K562 (cell line): ENCODE measurements at regions not wholly inside any gene's neighbourhood (a gene's known extent, or its start where the extent isn't known, plus 50 kb on each side); places are given as distances from the start of the nearest gene placed in this dataset.

Experiments used
- ATAC-seq: fragments of 200-7000 bp; cut with Tn5 transposase; 3 replicates; pipeline ENCODE4 v1.9.1; 2020; ENCODE audit warnings: moderate library complexity
- BruUV-seq: library from RNA; stranded (reverse); fragments of 400-500 nt; replicated peaks from 2 replicates; lab custom pipeline; 2021; lab: Mats Ljungman, UMichigan
- CTCF ChIA-PET: fragments of 300-600 bp; formaldehyde crosslinking; extraction: SDS; loops from one replicate; lab custom pipeline; 2021; ENCODE audit warnings: low intra/inter-chr PET ratio; lab: Yijun Ruan, JAX
- POLR2A ChIA-PET: fragments of 300-600, 350-650 bp; sonication (Branson Sonifier 250); formaldehyde crosslinking; extraction: SDS; loops from one replicate; lab custom pipeline; 2021; ENCODE audit warnings: antibody characterized with exemption, inconsistent platforms; lab: Yijun Ruan, JAX
- DNase-seq, 4 experiments: peaks; one replicate each; pipeline versions ENCODE4 v3.0.0 to v3.0.0-alpha.2; 2011 to 2018; ENCODE audit warnings: low spot score in 3 of 4, mixed read lengths in 3 of 4; ENCODE audit errors: extremely low read depth in 1 of 4
- FAIRE-seq: peaks from 2 replicates; lab custom pipeline; 2011; peaks lifted over from hg19 to GRCh38; lab: Jason Lieb, UNC
- H2AFZ ChIP-seq: 2 replicates; pipeline ENCODE4 v1.6.0; 2011; ENCODE audit warnings: low read depth, low read length, control low read depth, inconsistent platforms
- H3K27ac ChIP-seq: fragments of 200-600 bp; 3 replicates; pipeline ENCODE4 v1.8.0; 2011; ENCODE audit warnings: low read depth, mild to moderate bottlenecking, control low read depth, inconsistent platforms, low read length, moderate library complexity, mixed read lengths; ENCODE audit errors: extremely low read depth
- H3K27me3 ChIP-seq, 2 experiments: fragments of 300-600 bp in 1 of 2; 2 replicates in 1 of 2; 3 replicates in 1 of 2; pipeline versions ENCODE4 v1.6.0 to v1.8.0; 2011; ENCODE audit warnings: inconsistent platforms in 2 of 2, low read length in 2 of 2, mild to moderate bottlenecking in 1 of 2, mixed read lengths in 1 of 2, moderate library complexity in 1 of 2; ENCODE audit not compliant: control insufficient read depth in 2 of 2, insufficient read depth in 2 of 2
- H3K36me3 ChIP-seq: fragments of 300-600 bp; 3 replicates; pipeline ENCODE4 v1.8.0; 2011; ENCODE audit warnings: mild to moderate bottlenecking, low read length, inconsistent platforms; ENCODE audit not compliant: control insufficient read depth, insufficient read depth
- H3K4me1 ChIP-seq, 2 experiments: fragments of 200-600 bp in 1 of 2; replicated peaks in 1 of 2; 2 replicates in 1 of 2; 3 replicates in 1 of 2; pipeline versions ENCODE4 v1.5.1 to v1.8.0; 2011; ENCODE audit warnings: inconsistent platforms in 2 of 2, low read length in 2 of 2, mild to moderate bottlenecking in 1 of 2, mixed read lengths in 1 of 2, moderate library complexity in 1 of 2; ENCODE audit not compliant: control insufficient read depth in 2 of 2, insufficient read depth in 2 of 2
- H3K4me2 ChIP-seq: 2 replicates; pipeline ENCODE4 v1.6.1; 2011; ENCODE audit warnings: low read length, control low read depth, inconsistent platforms, mixed read lengths; ENCODE audit not compliant: insufficient read depth
- H3K4me3 ChIP-seq: fragments of 200-600 bp; sonication (generic), shearing (Covaris generic); 2 replicates; pipeline ENCODE4 v1.5.1; 2016; ENCODE audit warnings: control low read depth, inconsistent platforms
- H3K79me2 ChIP-seq: fragments of 200-600 bp; 3 replicates; pipeline ENCODE4 v1.8.0; 2011; ENCODE audit warnings: low read length, inconsistent platforms; ENCODE audit not compliant: control insufficient read depth, insufficient read depth
- H3K9ac ChIP-seq, 2 experiments: 2 replicates each; pipeline versions ENCODE4 v1.6.0 to v1.6.1; 2011; ENCODE audit warnings: low read depth in 2 of 2, low read length in 2 of 2, control low read depth in 1 of 2, inconsistent platforms in 1 of 2, mild to moderate bottlenecking in 1 of 2, mixed read lengths in 1 of 2; ENCODE audit not compliant: insufficient read depth in 1 of 2
- H3K9me1 ChIP-seq: one replicate; pipeline ENCODE4 v1.6.0; 2011; ENCODE audit warnings: inconsistent platforms, mild to moderate bottlenecking, low read length, moderate library complexity; ENCODE audit not compliant: control insufficient read depth, insufficient read depth
- H3K9me3 ChIP-seq: replicated peaks from 2 replicates; pipeline ENCODE4 v1.5.1; 2011; ENCODE audit warnings: low read depth, low read length, inconsistent platforms; ENCODE audit not compliant: control insufficient read depth, insufficient read depth
- H4K20me1 ChIP-seq: replicated peaks from 2 replicates; pipeline ENCODE4 v1.6.1; 2011; ENCODE audit warnings: low read length, inconsistent platforms, mixed read lengths; ENCODE audit not compliant: control insufficient read depth, insufficient read depth
- ELK3 ChIP-seq: fragments of 450-650 bp; formaldehyde crosslinking; IDR thresholded peaks from 2 replicates; pipeline ENCODE4 v1.4.0; 2020; ENCODE audit warnings: mild to moderate bottlenecking
- FOXM1 ChIP-seq, 2 experiments: fragments of 450-650 bp in 1 of 2; sonication (generic) in 1 of 2; formaldehyde crosslinking in 1 of 2; IDR thresholded peaks; 2 replicates each; pipeline versions ENCODE4 v1.6.1 to v1.9.0; 2017 to 2022; ENCODE audit warnings: low read depth in 2 of 2, mild to moderate bottlenecking in 2 of 2, missing genetic modification reagents in 1 of 2, moderate library complexity in 1 of 2
- GATAD2B ChIP-seq: fragments of 450-650 bp; IDR thresholded peaks from 2 replicates; pipeline ENCODE4 v1.6.1; 2017; ENCODE audit warnings: mild to moderate bottlenecking, borderline replicate concordance
- HLTF ChIP-seq: fragments of 450-650 bp; IDR thresholded peaks from 2 replicates; pipeline ENCODE4 v1.6.1; 2016
- JUND ChIP-seq, 2 experiments: IDR thresholded peaks; 2 replicates in 1 of 2; 3 replicates in 1 of 2; pipeline ENCODE4 v1.6.1; 2011; ENCODE audit warnings: borderline replicate concordance in 2 of 2, low read depth in 2 of 2, low read length in 2 of 2, improper control_type of control experiment in 1 of 2, missing biosample characterization in 1 of 2, missing genetic modification characterization in 1 of 2, missing genetic modification reagents in 1 of 2
- MAFF ChIP-seq: IDR thresholded peaks from 2 replicates; pipeline ENCODE4 v1.6.1; 2012; ENCODE audit warnings: low read length, improper control_type of control experiment
- MCM3 ChIP-seq: fragments of 450-650 bp; IDR thresholded peaks from 2 replicates; pipeline ENCODE4 v1.6.1; 2016
- MLX ChIP-seq, 2 experiments: fragments of 450-650 bp in 1 of 2; sonication (generic) in 1 of 2; formaldehyde crosslinking; conservative IDR thresholded peaks; 2 replicates each; pipeline versions ENCODE4 v1.4.0 to v1.8.1; 2020 to 2022; ENCODE audit warnings: mild to moderate bottlenecking in 1 of 2, missing genetic modification reagents in 1 of 2
- MTF1 ChIP-seq: fragments of 250-450 bp; sonication (Bioruptor Pico); IDR thresholded peaks from 2 replicates; pipeline ENCODE4 v1.9.0; 2021; ENCODE audit warnings: moderate library complexity, mild to moderate bottlenecking, inconsistent platforms, borderline replicate concordance
- SAP30 ChIP-seq: fragments of 200-600 bp; sonication (generic); IDR thresholded peaks from 2 replicates; pipeline ENCODE4 v1.6.1; 2012; ENCODE audit warnings: borderline replicate concordance, low read depth, mild to moderate bottlenecking, moderate library complexity, low read length, control low read depth, inconsistent platforms; ENCODE audit not compliant: insufficient read depth, poor library complexity, severe bottlenecking
- SRSF1 ChIP-seq: fragments of 200-400 bp; formaldehyde crosslinking; IDR thresholded peaks from 2 replicates; pipeline ENCODE4 v1.6.1; 2017; ENCODE audit warnings: mild to moderate bottlenecking, low read depth, low read length, moderate library complexity
- THRB ChIP-seq: fragments of 450-650 bp; formaldehyde crosslinking; conservative IDR thresholded peaks from 2 replicates; pipeline ENCODE4 v1.4.0; 2022; ENCODE audit warnings: mild to moderate bottlenecking, missing genetic modification characterization
- ZFP30 ChIP-seq: fragments of 250-450 bp; sonication (Bioruptor Pico); IDR thresholded peaks from 2 replicates; pipeline ENCODE4 v1.8.0; 2022; ENCODE audit warnings: moderate library complexity, mild to moderate bottlenecking, inconsistent platforms, borderline replicate concordance
- ZNF282 ChIP-seq: sonication (generic); formaldehyde crosslinking; IDR thresholded peaks from 2 replicates; pipeline ENCODE4 v1.8.1; 2023; ENCODE audit warnings: missing genetic modification reagents
- ZNF316 ChIP-seq: fragments of 450-650 bp; IDR thresholded peaks from 2 replicates; pipeline ENCODE4 v1.6.1; 2016
- ZNF449 ChIP-seq: fragments of 250-450 bp; sonication (Bioruptor Pico); IDR thresholded peaks from 2 replicates; pipeline ENCODE4 v1.8.0; 2022; ENCODE audit warnings: moderate library complexity, mild to moderate bottlenecking, inconsistent platforms
- WGBS: fragments of 100-300 bp; shearing (Covaris generic); methylation state at CpG from one replicate; pipeline ENCODE4 v1.1.6; 2016; ENCODE audit warnings: low coverage, mixed read lengths; ENCODE audit not compliant: insufficient coverage; ENCODE audit errors: missing lambda C conversion rate; 5-methylcytosine and 5-hydroxymethylcytosine counted together
- in situ Hi-C: fragments of 300-500 bp; cut with MboI; formaldehyde crosslinking; loops from 4 replicates; pipeline ENCODE4 v1.15.0; 2018; ENCODE audit warnings: inconsistent platforms, mixed read lengths
- intact Hi-C: fragments of 100-400 bp; cut with micrococcal nuclease; formaldehyde crosslinking; loops from 2 replicates; pipeline ENCODE4 v1.14.2; 2022

GRCh38 chr4:110271986-110272385 lies 73.6 kb upstream of the ELOVL6 start (continued):
- TF ChIP-seq ZNF449 (CRISPR knock-in tag): no peak
- TF ChIP-seq SRSF1: no peak
- no peak for TF ChIP-seq MCM3

GRCh38 chr4:110270492-110271197 lies 72.2 kb upstream of the ELOVL6 start:
- DNase-seq (no peak), ATAC-seq (no peak), FAIRE-seq (no peak)
- ChIA-PET CTCF (no interaction called here), POLR2A (interaction anchor here (1.0 kb wide), 1 partner anchor 12 kb away, joined by 5 read pairs; no protein-coding TSS in a partner anchor)
- Histone ChIP-seq H3K9ac (no peak overlapping the region), H3K36me3 (no peaks in the 10 kb centered on the region), H4K20me1 (no peaks in the 10 kb centered on the region), H3K4me2 (no peak overlapping the region), H3K9me1 (no peaks in the 10 kb centered on the region), H2AFZ (no peak overlapping the region), H3K79me2 (no peaks in the 10 kb centered on the region), H3K9me3 (no peaks in the 10 kb centered on the region), H3K4me1 (no peaks in the 10 kb centered on the region), H3K27ac (no peak overlapping the region), H3K4me3 (no peak overlapping the region), H3K27me3 (peaks cover 0 to 4% of the 10 kb centered on the region in 2 experiments; a peak in 1 of 5 replicates)
- in situ Hi-C loops: no loop called here
- BruUV-seq: no TSS peak
- intact Hi-C loops: no loop called here
- 30% methylated on average over 3 of the region's 3 CpGs for WGBS
- TF ChIP-seq ZNF282 (CRISPR knock-in tag): no peak
- TF ChIP-seq JUND (IDR thresholded peaks at IDR 0.05; ENCODE audit: borderline replicate concordance, low read depth, low read length): no peak
- TF ChIP-seq JUND (tag; IDR thresholded peaks at IDR 0.05; ENCODE audit: borderline replicate concordance, low read depth, low read length): no peak
- no peak for TF ChIP-seq ZNF316
- no peak for TF ChIP-seq SAP30
- no peak for TF ChIP-seq FOXM1 (IDR thresholded peaks at IDR 0.05; ENCODE audit: low read depth)
- no peak for TF ChIP-seq FOXM1 (CRISPR knock-in tag; IDR thresholded peaks at IDR 0.05; ENCODE audit: low read depth)
- TF ChIP-seq HLTF: no peak
- no peak for TF ChIP-seq GATAD2B
- TF ChIP-seq THRB (CRISPR knock-in tag): no peak
- TF ChIP-seq MLX (CRISPR knock-in tag; conservative IDR thresholded peaks at IDR 0.05): no peak
- TF ChIP-seq MTF1: no peak
- TF ChIP-seq ZFP30 (CRISPR knock-in tag): no peak
- no peak for TF ChIP-seq ELK3 (CRISPR knock-in tag)
- TF ChIP-seq MAFF: no peak
